GM21723 (cell line): ENCODE measurements at regions not wholly inside any gene's neighbourhood (a gene's known extent, or its start where the extent isn't known, plus 50 kb on each side); places are given as distances from the start of the nearest gene placed in this dataset.

Experiments
- ATAC-seq: cut with Tn5 transposase; IDR thresholded peaks from one replicate; pipeline ENCODE4 v1.9.1; 2021; ENCODE audit warnings: mild to moderate bottlenecking, moderate library complexity; ENCODE audit not compliant: unreplicated experiment

DNA sequence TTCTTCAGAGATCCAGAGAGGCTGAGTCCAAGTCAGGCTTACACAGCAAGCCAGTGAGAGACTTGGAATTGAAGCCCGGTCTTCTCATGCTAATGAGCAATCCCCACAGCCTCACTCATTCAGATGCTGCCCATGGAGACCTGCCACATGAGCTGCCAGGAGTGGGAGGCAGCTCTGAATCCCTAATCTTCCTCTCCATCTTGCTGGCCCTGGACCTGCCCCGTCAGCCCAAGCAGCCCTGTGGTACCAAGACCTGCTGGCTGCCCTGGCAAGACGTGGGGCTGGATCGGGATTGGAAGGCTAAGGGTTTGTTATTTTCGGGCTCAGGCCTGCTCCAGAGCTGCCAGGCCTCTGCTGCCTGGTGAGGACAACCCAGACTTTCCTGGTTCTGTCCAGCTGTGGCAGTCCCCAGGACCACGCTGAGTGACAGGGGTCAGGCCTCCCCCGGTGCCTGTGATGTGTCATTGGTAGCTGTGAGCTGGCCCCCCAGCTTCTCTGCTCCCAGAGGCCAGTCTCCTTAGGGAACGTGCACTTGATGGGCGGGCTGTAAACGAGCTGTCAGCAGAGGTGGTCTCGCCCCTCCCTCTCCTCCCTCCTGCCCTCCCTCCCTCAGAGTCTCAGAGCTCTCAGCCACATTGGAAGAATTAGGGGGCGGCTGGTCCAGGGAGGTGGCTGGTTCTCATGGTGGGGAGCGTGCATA lies 135.0 kb downstream of the FOXD2 start:
- no peak for ATAC-seq

DNA sequence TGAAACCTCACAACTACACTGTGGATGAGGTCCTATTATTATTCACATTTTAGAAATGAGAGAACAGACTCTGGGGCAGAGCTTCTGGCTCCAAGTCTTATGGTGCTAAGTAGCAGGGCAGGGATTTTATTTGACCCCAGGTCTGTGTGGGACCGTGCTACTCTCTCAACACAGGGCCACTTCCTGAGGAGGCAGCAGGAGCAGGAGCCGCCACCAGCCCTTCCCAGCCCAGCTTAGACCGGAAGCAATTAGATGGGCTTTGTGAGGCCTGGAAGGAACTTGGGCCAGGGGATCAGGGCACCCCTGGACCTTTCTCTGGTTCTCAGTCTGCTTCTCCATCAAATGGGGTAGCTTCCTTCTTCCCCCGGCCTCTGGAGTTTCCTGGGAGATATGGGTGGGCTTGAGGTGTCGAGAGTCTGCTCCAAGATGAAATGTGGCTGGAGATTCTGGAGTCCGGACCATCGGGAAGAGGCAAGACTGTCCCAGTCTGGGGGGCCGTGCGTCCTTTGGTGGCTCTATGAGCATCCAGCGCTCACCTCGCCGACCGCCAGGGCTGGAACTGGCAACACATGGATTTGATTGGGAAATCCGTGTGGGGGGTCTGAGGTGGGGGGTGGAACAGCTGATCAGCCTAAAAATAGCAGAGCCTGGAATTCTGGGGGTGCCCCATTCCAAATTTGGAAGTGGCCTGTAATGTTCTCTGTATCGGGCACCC lies 136.8 kb downstream of the FOXD2 start:
- no peak for ATAC-seq

DNA sequence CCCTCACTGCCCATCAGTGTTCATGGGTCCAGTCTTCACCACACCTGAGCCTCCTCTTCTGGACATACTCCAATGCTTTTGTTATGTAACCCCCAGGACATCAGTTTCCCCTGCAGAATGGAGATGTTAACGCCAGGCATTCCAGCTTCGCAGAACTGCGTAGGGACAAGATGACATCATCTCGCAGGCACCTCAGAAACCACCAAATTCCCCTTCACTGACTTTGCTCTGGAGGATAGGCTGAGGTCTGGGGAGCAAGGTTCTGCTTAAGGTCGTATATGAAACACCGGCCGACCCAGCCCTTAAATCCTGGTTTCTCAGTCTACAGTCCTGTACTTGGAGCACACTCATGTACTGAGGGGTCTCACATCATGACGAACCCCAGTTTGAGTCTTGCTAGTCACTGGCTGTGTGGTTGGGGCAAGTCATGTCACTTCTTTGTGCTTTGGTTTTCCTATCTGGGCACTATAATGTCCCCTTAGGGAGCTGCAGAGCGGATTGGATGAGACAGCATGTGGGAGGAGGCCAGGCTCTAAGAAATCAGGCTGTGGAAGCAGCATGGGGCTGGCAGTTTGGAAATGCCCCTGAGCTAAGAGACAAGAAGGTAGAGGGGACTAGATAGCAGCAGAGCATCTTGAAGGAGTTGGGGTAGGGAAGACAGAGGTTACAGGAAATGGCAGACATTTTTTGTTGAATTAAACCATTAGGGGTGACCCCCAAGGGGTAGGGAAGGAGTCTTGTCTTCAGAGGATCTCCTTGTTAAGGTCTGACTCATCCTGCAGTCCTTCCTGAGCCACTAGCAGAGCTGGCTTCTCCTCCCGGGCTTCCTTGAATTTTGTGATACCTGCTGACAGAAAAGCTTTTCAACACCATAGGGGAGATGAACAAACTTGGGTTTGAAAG lies 138.3 kb downstream of the FOXD2 start:
- ATAC-seq = no peak

DNA sequence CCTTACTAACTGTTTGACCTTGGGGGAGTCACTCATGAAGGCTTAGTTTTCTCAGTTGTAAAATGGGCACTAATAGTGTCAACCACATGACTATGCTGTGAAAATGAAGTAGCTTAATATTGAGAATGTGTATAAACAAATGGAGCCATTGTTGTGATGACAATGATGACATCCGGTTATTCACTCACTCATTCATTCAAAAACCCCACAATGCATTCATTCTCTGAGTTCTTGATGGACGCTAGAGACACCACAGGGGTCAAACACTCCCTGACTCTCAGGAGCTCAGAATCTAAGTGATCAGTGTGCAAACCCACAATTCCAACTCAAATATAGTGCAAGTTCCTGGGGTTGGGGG lies 138.9 kb downstream of the FOXD2 start:
- no peak for ATAC-seq

DNA sequence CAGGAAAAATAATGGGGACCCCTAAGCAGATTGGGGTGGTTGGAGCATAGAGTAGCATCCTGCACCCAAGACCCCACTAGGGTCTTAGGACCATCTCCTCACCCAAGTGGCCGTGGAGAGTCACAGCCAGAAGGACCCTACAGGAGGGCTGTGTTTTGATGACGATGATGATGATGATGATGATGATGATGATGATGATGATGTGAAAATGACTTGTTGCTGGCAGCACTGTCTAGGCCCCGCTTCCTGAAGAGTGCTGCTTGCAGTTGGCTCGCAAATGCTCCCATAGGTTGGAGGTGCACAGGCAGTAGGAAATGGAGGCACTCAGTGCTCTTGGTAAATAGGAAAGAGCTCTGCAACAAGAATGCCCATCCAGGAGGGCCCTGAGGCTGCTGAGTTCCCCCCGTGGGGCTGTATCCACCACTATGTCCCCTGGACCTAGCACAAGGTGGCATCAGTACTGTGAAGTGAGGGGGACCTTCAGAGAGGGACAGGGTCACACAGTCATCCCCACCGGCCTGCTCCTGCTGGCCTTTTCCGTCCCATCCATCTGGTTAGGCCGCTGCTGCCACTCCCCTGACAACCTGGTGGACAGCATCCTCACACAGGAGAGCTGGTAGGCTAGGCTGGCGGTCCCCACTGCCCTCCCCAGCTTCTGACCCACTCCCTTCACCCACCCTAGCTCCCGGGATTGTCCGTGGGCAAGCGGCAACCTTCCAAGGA lies 139.6 kb downstream of the FOXD2 start:
- no peak for ATAC-seq

DNA sequence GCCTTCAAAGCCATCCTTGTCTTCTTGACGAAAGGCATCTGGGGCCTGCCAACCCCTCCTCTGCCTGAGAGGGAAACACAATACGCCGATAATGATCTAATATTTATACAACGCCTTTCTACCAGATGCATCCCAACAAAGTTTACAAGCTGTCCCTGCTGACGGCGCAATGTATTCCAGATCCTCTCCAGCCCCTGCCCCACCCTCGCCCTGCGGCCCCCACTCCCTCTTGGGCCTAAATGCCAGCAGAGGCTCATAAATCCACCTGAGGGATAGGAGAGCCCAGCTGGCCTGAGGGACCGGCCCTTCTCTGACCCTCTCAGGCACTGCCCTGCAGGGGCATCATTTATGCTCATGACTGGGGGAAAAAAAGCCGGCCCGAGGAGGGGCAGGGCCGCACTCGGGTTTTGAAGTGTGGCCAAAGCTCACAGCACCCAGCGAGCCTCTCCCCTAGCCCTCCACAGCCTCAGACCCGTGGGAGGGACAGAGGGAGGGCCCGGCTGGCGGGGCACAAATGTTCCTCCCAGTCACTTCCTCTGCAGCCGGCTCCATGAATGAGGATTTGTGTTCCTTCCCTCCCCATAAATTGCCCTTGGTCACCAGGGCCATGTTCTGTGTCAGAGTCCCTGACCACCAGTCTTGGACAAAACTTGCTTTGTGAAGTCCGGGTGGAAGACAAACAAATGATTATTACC lies 140.3 kb downstream of the FOXD2 start:
- ATAC-seq = no peak

DNA sequence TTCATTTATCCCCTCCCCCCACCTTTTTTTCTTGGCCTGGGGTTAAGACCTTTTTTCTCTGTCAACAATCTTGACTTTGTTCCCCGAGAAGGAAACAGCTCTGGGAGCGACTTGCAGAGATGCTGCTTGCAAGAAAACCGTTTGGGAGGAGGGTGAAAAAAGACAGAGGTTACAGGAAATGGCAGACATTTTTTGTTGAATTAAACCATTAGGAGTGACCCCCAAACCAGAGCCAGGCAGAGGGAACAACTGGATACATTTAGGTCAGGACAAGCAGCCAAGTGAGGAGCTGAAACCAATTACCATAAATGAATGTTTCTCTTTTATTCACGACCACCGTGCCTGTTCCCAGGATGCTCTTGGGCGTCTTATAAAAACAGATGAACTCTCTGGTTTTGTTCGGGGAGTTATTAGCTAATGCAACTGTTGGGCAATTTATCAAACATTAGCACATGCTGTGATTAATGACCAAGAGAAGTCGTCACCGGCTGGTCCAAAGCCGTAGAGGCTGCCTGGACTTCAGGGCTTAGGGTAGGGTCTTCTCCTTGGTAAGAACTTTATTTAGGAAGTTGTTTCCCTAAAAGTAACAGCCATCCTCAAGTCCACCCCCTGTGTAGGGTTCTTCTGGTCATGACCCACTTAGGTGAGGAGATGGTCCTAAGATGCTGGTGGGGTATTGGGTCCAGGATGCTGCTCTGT lies 141.0 kb downstream of the FOXD2 start:
- ATAC-seq = no peak

DNA sequence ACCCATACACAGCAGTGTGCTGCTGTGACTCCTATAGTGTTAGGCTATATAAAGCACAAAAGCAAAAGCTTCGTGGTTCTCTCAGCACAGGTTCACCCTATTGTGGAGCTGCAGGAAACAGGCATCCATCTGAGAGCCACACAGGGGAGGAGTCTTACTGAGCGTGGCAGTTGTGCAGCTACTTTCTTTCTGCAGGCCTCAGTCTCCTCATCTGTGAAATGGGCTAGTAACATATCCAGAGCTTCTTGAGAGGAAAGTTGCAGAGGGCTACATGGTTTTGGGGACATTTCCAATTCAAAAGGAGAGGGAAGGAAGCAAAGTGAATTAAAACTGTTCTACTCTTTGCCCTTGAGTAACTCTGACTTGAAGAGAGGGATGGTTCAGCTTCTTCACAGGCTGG lies 142.0 kb downstream of the FOXD2 start:
- no peak for ATAC-seq

DNA sequence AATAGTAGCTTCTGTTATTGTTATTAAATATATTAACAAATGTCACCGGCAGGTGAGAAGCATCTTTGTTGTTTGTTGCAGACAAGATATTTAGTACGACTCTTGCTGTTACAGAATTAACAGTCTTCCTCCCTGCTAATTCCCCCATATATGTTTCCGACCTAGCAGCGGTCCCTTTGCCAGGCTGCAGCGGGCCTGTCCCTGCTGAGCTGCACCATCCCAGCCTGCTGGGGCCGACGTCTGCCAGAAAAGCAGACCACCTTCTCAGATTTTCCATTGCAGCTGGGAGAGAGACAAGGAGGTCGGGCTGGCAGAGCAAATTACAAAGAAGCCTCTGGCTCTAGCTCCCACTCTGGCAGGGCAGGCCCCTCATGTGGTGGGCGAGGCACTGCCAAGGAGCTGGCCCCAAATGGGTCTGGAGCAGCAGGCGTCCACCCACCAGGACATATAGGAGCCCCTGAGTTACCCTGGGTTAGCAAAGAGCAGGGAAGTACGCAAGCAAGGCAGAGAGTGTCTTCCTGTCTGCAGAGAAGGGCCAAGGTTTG lies 142.7 kb downstream of the FOXD2 start:
- ATAC-seq = no peak

DNA sequence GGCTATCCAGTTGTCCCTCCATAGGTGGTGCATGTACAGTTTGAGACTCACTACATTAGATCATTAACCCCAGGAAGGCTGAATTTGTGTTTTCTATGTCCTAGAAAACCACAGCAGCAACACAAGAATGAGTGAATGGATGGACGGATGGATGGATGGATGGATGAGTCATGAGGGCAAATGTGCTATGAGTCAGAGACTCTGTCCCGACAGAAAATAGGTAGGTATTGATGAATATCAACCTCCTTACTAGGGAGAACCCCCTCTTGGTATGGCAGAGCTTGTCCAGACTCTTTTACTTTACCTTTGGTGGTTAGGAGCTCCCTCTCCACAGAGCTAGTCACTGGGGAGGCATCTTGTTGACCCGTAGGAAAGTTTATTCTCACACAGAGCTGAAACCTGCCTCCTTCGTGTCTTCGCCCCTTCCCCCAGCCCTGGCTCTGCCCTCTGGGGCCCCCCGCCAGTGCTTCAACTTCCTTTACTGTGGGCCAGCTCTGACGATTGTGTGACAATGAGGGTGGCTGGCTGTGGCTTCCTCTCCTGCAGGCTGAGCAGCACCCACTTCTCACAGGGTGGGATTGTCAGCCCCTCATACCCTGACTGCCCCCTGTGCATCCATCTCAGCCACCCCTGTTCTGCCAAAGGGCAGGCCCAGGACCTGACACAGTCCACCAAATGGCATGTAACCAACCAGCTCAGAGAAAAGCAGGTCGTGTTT lies 145.2 kb downstream of the FOXD2 start:
- no peak for ATAC-seq

DNA sequence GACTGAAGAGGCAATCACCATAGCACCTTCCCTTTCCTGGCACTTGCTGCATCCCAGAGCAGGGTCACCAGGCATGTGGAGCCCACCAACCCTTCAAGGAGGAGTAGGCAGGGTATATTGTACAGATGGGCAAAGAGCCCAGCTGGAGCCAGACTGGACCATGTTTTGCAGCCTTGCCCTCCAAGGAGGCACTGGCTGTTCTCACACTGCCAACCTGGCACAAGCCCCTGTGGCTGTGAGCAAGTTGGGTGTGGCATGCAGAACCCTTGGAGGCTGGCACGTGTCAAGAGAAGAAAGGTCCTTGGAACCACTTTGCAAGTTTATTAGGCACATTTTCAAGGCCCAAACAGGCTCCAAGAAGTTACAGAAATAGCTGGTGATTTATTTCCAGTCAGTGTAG lies 146.4 kb downstream of the FOXD2 start:
- no peak for ATAC-seq

DNA sequence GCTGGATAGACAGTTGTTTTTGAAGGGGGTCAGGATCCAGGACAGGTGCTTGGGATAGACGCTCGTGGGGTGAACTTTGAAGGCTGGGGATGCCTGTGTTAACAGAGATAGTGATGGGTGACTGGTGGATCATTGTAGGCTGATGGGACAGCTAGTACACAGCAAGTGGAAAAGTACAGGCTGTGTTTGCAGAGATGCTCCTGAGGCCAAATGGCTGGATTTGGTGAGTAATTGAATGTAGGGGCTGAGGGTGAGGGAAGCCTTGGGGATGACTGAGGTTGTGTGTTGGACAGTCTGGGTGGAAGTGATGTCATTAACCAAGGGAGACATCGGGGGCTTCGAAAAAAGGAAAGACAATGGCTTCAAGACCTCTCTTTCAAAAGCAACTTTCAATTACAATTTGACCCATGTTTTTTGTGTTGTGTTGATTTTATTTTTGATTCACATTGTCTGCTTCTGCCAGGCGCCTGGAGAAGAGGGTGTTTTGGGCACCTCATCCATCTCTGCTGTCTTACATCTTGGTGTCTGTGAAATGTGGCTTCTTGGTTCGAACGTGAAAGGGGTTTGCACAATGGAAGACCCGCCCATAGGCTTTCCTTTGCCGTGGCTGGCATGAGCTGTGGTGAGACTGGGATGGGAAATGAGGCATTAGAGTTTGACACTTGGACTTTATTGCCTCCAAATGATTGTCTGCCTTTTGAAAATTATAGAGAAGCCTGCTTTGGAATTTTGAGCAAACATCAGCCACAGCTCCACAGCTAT lies 147.5 kb downstream of the FOXD2 start:
- ATAC-seq = no peak

DNA sequence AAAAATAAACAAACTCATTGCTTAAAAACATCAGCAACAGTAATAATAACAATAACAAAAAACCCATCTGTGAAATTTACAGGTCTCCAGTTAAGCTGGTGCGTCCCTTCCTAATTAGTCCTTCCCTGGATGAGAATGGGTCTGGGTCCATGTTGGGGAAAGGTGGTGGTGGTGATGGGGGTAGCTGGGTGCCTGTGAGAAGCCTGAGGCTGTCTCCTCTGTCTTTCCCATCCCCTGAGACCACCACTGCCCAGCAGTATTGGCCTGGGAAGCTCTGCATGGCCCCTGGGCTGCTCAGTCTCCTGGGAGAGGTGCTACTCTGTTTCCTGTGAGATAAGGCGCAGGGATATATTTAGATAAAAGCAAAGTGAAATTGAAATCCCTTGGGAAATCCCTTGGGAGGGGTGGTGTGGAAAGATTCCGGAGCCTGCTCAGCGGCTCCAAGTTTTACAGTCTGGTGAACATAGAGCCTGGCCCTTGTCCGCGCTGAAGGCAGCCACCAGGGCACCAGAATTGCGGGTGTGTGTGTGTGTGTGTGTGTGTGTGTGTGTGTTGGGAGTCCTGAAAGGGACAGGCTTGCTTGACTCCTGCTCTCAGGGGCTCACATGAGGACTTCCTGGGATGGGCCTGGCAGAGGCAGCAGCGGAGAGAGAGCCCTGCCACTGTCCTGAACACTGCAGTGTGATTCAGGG lies 150.2 kb downstream of the FOXD2 start:
- ATAC-seq = no peak

DNA sequence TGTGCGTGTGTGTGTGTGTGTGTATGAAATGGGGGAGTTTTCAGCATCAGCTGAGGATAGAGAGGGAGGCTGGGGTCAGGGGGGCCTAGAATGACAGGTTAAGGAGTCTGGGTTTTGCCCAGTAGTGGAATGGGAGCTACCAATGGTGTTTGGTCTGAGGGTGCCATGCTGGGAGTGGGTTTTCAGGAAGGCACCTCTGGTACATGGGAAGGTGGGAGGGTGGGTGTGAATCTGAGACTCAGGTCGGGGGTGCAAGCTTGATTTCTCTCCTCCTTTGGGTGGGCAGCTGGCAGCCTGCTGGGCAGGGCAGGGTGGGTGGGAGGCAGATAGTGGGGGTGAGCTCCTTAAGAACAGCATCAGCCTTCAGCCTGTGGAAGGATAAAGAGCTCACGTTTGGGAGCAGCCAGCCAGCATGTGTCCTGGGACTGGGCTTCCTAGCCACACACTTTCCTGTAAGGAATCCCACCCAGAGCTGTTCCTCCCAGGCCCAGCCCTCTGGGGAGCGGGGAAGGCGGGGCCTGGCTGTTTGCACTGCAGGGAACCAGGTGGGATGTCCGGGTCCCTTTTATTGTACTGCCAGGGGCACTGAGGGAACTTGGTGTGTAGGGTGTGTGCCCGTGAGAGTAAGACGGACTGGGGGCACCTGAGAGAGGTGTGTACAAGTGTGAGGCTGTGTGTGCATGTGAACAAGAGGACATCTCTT lies 152.8 kb downstream of the FOXD2 start:
- no peak for ATAC-seq

DNA sequence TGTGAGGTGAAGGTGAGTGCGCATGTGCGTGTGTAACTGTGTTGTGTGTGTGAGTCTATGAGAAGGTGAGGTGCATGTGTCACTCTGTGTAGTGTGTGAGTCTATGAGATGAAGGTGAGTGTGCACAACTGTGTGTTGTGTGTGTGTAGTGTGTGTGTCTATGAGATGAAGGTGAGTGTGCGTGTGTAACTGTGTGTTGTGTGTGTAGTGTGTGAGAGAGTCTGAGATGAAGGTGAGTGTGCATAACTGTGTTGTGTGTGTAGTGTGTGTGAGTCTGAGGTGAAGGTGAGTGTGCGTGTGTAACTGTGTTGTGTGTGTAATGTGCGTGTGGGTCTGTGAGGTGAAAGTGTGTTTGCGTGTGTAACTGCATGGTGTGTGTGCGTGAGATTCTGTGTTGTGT lies 154.0 kb downstream of the FOXD2 start:
- no peak for ATAC-seq

DNA sequence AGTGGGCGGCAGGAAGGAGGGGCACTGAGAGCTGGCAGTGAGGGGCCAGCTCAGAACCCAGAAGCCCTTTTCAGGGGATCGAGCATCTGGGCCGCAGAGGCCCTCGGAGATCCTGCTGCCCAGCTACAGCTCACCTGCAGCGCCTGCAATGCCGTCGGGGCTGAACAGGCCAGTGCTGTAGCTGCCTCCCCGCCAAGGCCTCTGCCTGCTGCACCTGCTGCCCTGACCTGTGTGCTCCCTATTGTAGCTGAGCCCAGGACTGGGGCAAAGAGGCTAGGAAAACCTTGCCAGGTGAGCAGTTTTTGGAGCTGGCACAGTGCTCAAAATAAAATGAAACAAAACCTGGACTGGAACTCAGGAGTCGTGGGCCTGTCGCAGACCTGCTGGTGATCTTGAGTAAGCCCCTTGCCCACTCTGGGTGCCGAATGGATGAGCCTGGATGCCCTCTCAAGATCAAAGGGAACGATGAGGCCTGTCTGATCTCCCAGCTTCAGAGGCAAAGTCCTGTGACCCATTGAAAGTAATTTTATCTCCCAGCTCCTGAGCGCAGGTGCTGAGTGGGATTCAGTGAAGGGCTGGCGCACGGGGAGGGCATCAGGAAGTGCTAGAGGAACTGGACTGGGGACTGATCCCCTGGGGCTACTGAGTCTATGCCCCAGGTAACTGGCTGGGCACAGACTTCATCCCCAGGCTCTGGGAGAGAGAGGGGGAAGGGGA lies 154.6 kb downstream of the FOXD2 start:
- no peak for ATAC-seq
